Transverse colon (tissue), 4 donors: ENCODE measurements at regions not wholly inside any gene's neighbourhood (a gene's known extent, or its start where the extent isn't known, plus 50 kb on each side); places are given as distances from the start of the nearest gene placed in this dataset.

Experiments
- DNase-seq: peaks from one replicate; pipeline ENCODE4 v3.0.0-alpha.2; 2019
- H3K27ac ChIP-seq, 4 donors: fragments of 200-600 bp; sonication (generic); 2 replicates each; pipeline ENCODE4 v1.5.1; 2016 to 2018; ENCODE audit warnings: inconsistent platforms in 4 of 4
- H3K27me3 ChIP-seq: fragments of 200-600 bp; sonication (generic); 2 replicates; pipeline ENCODE4 v1.5.1; 2017; ENCODE audit warnings: inconsistent platforms
- H3K36me3 ChIP-seq, 4 donors: fragments of 200-600 bp; sonication (generic); 2 replicates each; pipeline ENCODE4 v1.5.1; 2017 to 2019; ENCODE audit warnings: inconsistent platforms in 4 of 4
- H3K4me1 ChIP-seq, 4 donors: fragments of 200-600 bp; sonication (generic); 2 replicates each; pipeline ENCODE4 v1.5.1; 2017 to 2020; ENCODE audit warnings: inconsistent platforms in 4 of 4
- H3K4me3 ChIP-seq, 4 donors: fragments of 200-600 bp; sonication (generic); 1 replicate in 1 of 4; 2 replicates in 3 of 4; pipeline versions ENCODE4 v1.5.1 to v1.6.1; 2017 to 2019; ENCODE audit warnings: inconsistent platforms in 4 of 4
- H3K9me3 ChIP-seq, 2 donors: fragments of 200-600 bp; sonication (generic); 2 replicates each; pipeline ENCODE4 v1.5.1; 2017 to 2019; ENCODE audit warnings: inconsistent platforms in 2 of 2
- CTCF ChIP-seq, 5 experiments: fragments of 200-600 bp in 3 of 5; fragments of 450-650 bp in 2 of 5; sonication (generic) in 3 of 5; IDR thresholded peaks; 1 replicate in 2 of 5; 2 replicates in 3 of 5; pipeline ENCODE4 v1.5.1; 2016 to 2017; ENCODE audit warnings: antibody characterized with exemption in 5 of 5, inconsistent platforms in 3 of 5, mild to moderate bottlenecking in 2 of 5, moderate library complexity in 1 of 5
- EP300 ChIP-seq: sonication (generic); formaldehyde crosslinking; IDR thresholded peaks from one replicate; pipeline ENCODE4 v1.6.1; 2017; ENCODE audit warnings: antibody characterized with exemption, low read depth
- POLR2A ChIP-seq: fragments of 450-650 bp; IDR thresholded peaks from one replicate; pipeline ENCODE4 v1.6.1; 2016; ENCODE audit warnings: antibody characterized with exemption, mild to moderate bottlenecking, moderate library complexity
- POLR2AphosphoS5 ChIP-seq, 3 donors: sonication (generic); formaldehyde crosslinking; IDR thresholded peaks; one replicate each; pipeline ENCODE4 v1.6.1; 2016; ENCODE audit warnings: antibody characterized with exemption in 3 of 3
- WGBS, 2 donors: methylation state at CpG; one replicate each; pipeline ENCODE4 v1.1.5; 2018; ENCODE audit warnings: low coverage in 1 of 2; 5-methylcytosine and 5-hydroxymethylcytosine counted together
- in situ Hi-C, 4 donors: fragments of 200-750 bp; cut with MboI; loops; one replicate each; pipeline versions ENCODE4 v1.15.0 to v1.15.1; 2017; ENCODE audit warnings: low sequenced_read_pairs in 3 of 4, low pct_ligation_motif_present in 1 of 4, low pct_unique_long_range_greater_than_20kb in 1 of 4
- intact Hi-C: fragments of 100-400 bp; cut with DNase I; formaldehyde crosslinking; loops from one replicate; pipeline ENCODE4 v1.15.1; 2023; ENCODE audit warnings: low total_unique reads

DNA sequence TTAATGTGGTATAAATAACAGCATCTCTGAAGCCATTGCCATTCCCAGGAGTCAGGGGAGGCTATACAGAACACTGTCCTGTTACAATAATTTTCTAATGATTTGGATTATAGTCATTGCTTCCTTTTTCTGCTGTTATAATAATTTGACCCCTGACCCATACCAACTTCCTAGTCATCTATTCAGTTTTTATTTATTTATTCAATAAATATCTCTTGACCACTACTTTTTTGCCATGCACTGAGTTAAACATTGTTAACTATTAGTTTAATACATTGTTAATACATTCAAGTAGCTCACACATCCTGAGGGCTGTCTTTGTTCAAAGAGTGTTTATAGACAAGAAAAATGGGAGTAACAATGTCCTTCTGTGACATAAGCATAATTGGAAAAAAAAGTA is 235.5 kb upstream of the MEOX2 start:
- no peak overlapping the region for H3K27ac ChIP-seq
- H3K27me3 ChIP-seq, result no peaks in the 10 kb centered on the region
- no peak for DNase-seq
- peaks cover 0 to 4% (median 2%) of the 10 kb centered on the region in 4 donors for H3K4me1 ChIP-seq
- TF ChIP-seq POLR2AphosphoS5 (IDR thresholded peaks at IDR 0.05) (no peak), CTCF (IDR thresholded peaks at IDR 0.05) (no peak), POLR2A (no peak), EP300 (no peak)
- no peaks in the 10 kb centered on the region for H3K9me3 ChIP-seq
- in situ Hi-C loops (no loop called here), intact Hi-C loops (no loop called here)
- H3K36me3 ChIP-seq, result no peaks in the 10 kb centered on the region
- no peak overlapping the region for H3K4me3 ChIP-seq

DNA sequence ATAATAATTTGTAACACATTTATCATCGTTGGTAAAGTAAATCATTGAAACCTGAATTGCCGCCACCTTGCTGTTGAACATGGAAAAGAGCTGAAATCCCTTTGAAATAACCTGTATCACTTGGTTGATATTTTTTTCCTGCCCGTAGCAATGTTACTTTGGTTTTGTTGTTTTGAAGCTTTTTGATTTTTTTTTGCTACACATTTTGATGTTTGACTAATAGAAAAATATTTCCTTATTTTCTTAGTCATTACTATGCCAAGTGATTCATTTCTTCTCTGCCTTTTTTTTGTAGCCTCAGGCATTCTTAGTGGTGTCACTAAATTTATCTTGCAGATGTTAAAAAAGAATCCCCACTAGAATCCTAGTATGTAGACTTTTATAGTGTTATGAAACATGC is 235.1 kb upstream of the MEOX2 start:
- intact Hi-C loops, result no loop called here
- TF ChIP-seq POLR2A (no peak), EP300 (no peak), POLR2AphosphoS5 (IDR thresholded peaks at IDR 0.05) (no peak), CTCF (IDR thresholded peaks at IDR 0.05) (no peak)
- H3K9me3 ChIP-seq, result no peaks in the 10 kb centered on the region
- in situ Hi-C loops, result no loop called here
- no peaks in the 10 kb centered on the region for H3K36me3 ChIP-seq
- H3K4me1 ChIP-seq, result peaks cover 3 to 8% (median 5%) of the 10 kb centered on the region in 4 donors
- no peak for DNase-seq
- H3K27ac ChIP-seq, result no peak overlapping the region
- 75 to 94% methylated on average over 3 of the region's 3 CpGs for WGBS, 2 donors
- H3K4me3 ChIP-seq, result no peak overlapping the region
- H3K27me3 ChIP-seq, result no peaks in the 10 kb centered on the region

DNA sequence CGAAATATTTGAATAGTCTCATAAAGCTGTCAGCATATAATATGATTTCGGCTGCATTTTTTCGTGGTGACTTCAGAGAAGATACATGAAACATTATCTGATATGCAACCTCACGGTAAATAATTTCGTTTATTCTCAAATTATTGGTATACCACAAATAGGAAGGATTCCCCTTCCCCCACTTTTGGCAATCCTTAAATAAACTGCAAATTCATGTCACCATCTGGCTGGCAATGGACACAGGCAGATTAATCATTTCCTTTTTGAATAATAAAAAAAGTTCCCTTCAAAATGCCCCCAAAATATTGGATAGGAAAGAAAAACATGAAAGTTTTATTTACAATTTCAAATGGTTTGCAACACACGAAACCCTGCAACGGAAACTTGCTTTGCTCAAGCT is 234.5 kb upstream of the MEOX2 start:
- no peak for TF ChIP-seq EP300
- TF ChIP-seq POLR2A, result no peak
- TF ChIP-seq CTCF (IDR thresholded peaks at IDR 0.05), result no peak
- no peak for TF ChIP-seq POLR2AphosphoS5 (IDR thresholded peaks at IDR 0.05)
- WGBS, 2 donors, result 88 to 91% methylated on average over 7 of the region's 7 CpGs
- in situ Hi-C loops (no loop called here), intact Hi-C loops (no loop called here)
- Histone ChIP-seq H3K4me3 (no peak overlapping the region), H3K27me3 (no peaks in the 10 kb centered on the region), H3K4me1 (peaks cover 4 to 13% (median 8%) of the 10 kb centered on the region in 4 donors), H3K36me3 (no peaks in the 10 kb centered on the region), H3K9me3 (no peaks in the 10 kb centered on the region), H3K27ac (no peak overlapping the region)
- DNase-seq, result no peak

DNA sequence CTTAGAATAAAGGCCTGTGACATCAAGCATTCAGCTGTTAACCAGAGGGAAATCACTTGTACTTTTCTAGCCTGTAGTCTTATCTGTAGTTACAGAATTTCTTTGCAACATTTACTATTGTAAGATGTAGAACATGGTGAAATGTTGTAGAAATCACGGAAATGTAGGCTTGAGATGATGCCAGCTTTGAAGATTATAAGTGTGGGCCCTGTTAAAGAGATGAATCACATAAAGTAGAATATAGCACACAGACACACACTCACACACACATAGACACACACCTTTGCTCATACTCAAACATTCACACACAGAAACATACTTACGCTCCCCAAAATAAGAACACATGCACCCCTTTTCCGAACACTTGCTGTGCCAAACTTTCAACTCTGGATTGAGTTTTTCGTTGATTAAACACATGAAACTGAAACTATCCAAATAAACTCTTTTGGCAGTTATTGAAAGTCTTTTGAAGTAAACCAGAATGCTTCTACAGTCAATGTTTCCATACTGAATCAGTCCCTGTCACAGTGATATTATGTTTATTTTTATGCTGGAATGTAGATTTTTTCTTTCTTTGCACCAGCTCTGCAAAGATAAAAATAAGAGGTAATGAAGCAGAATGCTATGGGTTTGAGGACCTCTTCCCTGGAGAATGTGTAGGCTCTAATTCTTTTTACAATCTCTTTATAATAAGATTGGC is 230.3 kb upstream of the MEOX2 start:
- no peaks in the 10 kb centered on the region for H3K9me3 ChIP-seq
- DNase-seq, result no peak
- intact Hi-C loops, result no loop called here
- 57 to 76% methylated on average over 2 to 4 of the region's 4 CpGs for WGBS, 2 donors
- in situ Hi-C loops, result no loop called here
- no peak overlapping the region for H3K4me3 ChIP-seq
- no peaks in the 10 kb centered on the region for H3K27me3 ChIP-seq
- TF ChIP-seq POLR2AphosphoS5 (IDR thresholded peaks at IDR 0.05) (no peak), CTCF (IDR thresholded peaks at IDR 0.05) (no peak), EP300 (no peak), POLR2A (no peak)
- H3K27ac ChIP-seq, result peak overlapping the region in 1 of 4 donors; percentile 4
- no peaks in the 10 kb centered on the region for H3K36me3 ChIP-seq
- peaks cover 4 to 13% (median 8%) of the 10 kb centered on the region in 4 donors for H3K4me1 ChIP-seq
